ENCODE measurements at regions not wholly inside any gene's neighbourhood (a gene's known extent, or its start where the extent isn't known, plus 50 kb on each side); places are given as distances from the start of the nearest gene placed in this dataset.
"Not testable (repeated sequence)": the region's sequence is repeated elsewhere in the genome, so short reads cannot be mapped to it uniquely, and the experiment has no call there.

GRCh38 chr2:226282151-226282550 lies 517.5 kb downstream of the IRS1 start:
- DNase-seq (ENCODE audit: low spot score) = no peak

GRCh38 chr2:226280136-226280535 lies 519.5 kb downstream of the IRS1 start:
- not testable (repeated sequence) for DNase-seq (ENCODE audit: low spot score)

GRCh38 chr2:226275215-226275614 lies 524.4 kb downstream of the IRS1 start:
- DNase-seq (ENCODE audit: low spot score) = no peak

- DNase-seq (ENCODE audit: low spot score) = no peak
Observed at GRCh38 chr2:226274143-226274542, 525.5 kb downstream of the IRS1 start.

- no peak for DNase-seq (ENCODE audit: low spot score)
Observed at GRCh38 chr2:226273440-226273839, 526.2 kb downstream of the IRS1 start.

- DNase-seq (ENCODE audit: low spot score) = no peak
Observed at GRCh38 chr2:226272435-226272834, 527.2 kb downstream of the IRS1 start.

- DNase-seq (ENCODE audit: low spot score) = no peak
Observed at GRCh38 chr2:226270285-226271058, 529.1 kb downstream of the IRS1 start.

GRCh38 chr2:226267516-226268289 lies 531.9 kb downstream of the IRS1 start:
- DNase-seq (ENCODE audit: low spot score) = no peak

- no peak for DNase-seq (ENCODE audit: low spot score)
Observed at GRCh38 chr2:226256709-226257376, 542.8 kb downstream of the IRS1 start.

- DNase-seq (ENCODE audit: low spot score) = peak; percentile 41
Observed at GRCh38 chr2:226256237-226256636, 543.4 kb downstream of the IRS1 start.

GRCh38 chr2:226251661-226252060 lies 548.0 kb downstream of the IRS1 start:
- DNase-seq (ENCODE audit: low spot score) = no peak

- peak; percentile 39 for DNase-seq (ENCODE audit: low spot score)
Observed at GRCh38 chr2:226247289-226248275, 552.0 kb downstream of the IRS1 start.

- DNase-seq (ENCODE audit: low spot score) = no peak
Observed at GRCh38 chr2:226234187-226234586, 565.4 kb downstream of the IRS1 start.

GRCh38 chr2:226233388-226233787 lies 566.2 kb downstream of the IRS1 start:
- DNase-seq (ENCODE audit: low spot score) = no peak

GRCh38 chr2:226228080-226228479 lies 571.5 kb downstream of the IRS1 start:
- no peak for DNase-seq (ENCODE audit: low spot score)

- no peak for DNase-seq (ENCODE audit: low spot score)
Observed at GRCh38 chr2:226227341-226227740, 572.3 kb downstream of the IRS1 start.

GRCh38 chr2:226223704-226224103 lies 575.9 kb downstream of the IRS1 start:
- DNase-seq (ENCODE audit: low spot score) = no peak

- no peak for DNase-seq (ENCODE audit: low spot score)
Observed at GRCh38 chr2:226220511-226220910, 579.1 kb downstream of the IRS1 start.

GRCh38 chr2:226217191-226217590 lies 582.4 kb downstream of the IRS1 start:
- no peak for DNase-seq (ENCODE audit: low spot score)

GRCh38 chr2:226216575-226216974 lies 583.0 kb downstream of the IRS1 start:
- no peak for DNase-seq (ENCODE audit: low spot score)

- DNase-seq (ENCODE audit: low spot score) = peak; percentile 70
Observed at GRCh38 chr2:226215902-226216503, 583.6 kb downstream of the IRS1 start.
